ENCODE measurements at regions not wholly inside any gene's neighbourhood (a gene's known extent, or its start where the extent isn't known, plus 50 kb on each side); places are given as distances from the start of the nearest gene placed in this dataset.

DNA sequence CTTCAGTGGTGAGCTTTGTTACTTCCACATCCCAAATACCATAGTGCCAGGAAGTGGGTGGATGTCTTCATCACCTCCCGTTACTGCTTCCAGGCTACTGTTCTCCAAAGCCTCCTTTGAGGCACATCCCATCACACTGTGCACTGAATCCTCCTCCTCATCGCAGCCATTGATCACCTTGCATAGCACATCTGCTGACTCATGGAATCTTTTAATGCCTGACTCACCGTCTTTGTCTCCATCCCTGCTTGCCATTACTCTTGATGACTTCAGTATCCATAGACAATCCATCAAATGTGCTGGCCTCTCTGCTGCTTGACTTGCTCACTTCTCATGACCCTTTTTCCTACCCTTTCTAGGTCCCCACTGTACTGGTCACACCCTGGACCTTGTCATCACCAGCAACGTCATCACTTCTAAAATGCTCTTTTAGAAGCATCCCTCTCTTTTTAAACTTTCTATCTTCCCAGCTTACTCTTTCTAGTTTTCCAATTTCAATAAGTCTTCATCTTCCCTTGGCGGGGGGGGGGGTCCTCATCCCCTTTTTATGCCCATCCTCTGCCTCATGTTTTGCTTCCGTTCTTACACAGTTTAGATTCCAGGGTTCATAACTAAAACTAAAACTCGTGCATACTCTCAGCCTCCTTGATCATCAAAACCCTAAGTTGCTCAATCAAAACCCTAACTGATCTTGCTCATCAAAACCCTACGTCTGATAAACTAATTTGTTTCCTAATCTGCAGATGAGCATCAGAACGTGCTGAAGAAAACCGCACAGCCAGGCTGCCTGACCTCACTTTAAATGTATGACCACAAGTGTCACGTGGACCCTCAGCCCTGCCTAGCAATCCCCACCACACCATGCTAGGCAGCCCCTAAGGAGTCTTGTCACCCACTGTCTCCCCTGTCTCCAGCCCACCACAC is 289.7 kb upstream of the ZFHX3 start:
- no peak for TF ChIP-seq ZBTB33 (IDR thresholded peaks at IDR 0.05; ENCODE audit: extremely low read depth, insufficient replicate concordance, low read length)
- TF ChIP-seq CTCF (IDR thresholded peaks at IDR 0.05 in 2 of 3, conservative IDR thresholded peaks at IDR 0.05 in 1 of 3; ENCODE audit: borderline replicate concordance in 1 of 3, insufficient read depth in 1 of 3, low read depth in 2 of 3, low read length in 2 of 3): no peak
- no peak for TF ChIP-seq EZH2 (IDR thresholded peaks at IDR 0.05)
- no peak for TF ChIP-seq CEBPB (IDR thresholded peaks at IDR 0.05; ENCODE audit: low read depth)
- no peak for TF ChIP-seq POLR2AphosphoS5 (IDR thresholded peaks at IDR 0.05; ENCODE audit: low read depth, low read length)
- TF ChIP-seq EZH2phosphoT487 (IDR thresholded peaks at IDR 0.05; ENCODE audit: borderline replicate concordance): no peak
- TF ChIP-seq CBX3 (IDR thresholded peaks at IDR 0.05; ENCODE audit: low read depth): no peak
- no peak for TF ChIP-seq POLR2A (IDR thresholded peaks at IDR 0.05; ENCODE audit: borderline replicate concordance, extremely low read depth, insufficient read depth, insufficient read length)
- no peak for TF ChIP-seq ATF3 (IDR thresholded peaks at IDR 0.05)
- no peak for TF ChIP-seq MAX (IDR thresholded peaks at IDR 0.05)
- no peak for TF ChIP-seq YY1 (IDR thresholded peaks at IDR 0.05; ENCODE audit: extremely low read depth, insufficient replicate concordance, low read depth, low read length)
- TF ChIP-seq SIN3A (IDR thresholded peaks at IDR 0.05; ENCODE audit: low read depth): no peak
